ENCODE measurements at regions not wholly inside any gene's neighbourhood (a gene's known extent, or its start where the extent isn't known, plus 50 kb on each side); places are given as distances from the start of the nearest gene placed in this dataset.

DNA sequence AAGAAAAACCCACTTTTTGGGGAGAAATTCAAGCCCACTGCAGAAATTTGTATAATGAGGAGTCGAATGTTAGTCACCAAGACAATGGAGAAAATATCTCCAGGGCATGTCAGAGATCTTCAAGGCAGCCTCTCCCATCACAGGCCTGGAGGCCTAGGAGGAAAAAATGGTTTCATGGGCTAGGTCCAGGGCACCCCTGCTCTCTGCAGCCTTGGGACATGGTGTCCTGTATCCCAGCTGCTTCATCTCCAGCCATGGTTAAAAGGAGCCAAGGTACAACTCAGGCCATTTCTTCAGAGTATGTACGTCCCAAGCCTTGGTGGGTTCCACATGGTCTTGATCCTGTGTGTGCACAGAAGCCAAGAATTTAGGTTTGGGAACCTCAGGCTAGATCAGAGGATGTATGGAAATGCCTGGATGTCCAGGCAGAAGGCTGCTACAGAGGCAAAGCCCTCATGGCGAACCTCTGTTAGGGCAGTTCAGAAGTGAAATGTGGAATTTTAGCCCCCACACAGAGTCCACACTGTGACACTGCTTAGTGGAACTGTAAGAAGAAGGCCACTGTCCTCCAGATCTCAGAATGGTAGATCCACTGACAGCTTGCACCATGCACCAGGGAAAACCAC, 561.4 kb downstream of the ISL1 start:
- no peak for TF ChIP-seq POLR2A (IDR thresholded peaks at IDR 0.05; ENCODE audit: low read depth, low read length)
- no peak for TF ChIP-seq POU2F2 (IDR thresholded peaks at IDR 0.05; ENCODE audit: low read depth, low read length)
- TF ChIP-seq POLR2AphosphoS5 (IDR thresholded peaks at IDR 0.05; ENCODE audit: low read depth, low read length) = no peak
- no peak for TF ChIP-seq TAF1 (IDR thresholded peaks at IDR 0.05; ENCODE audit: low read depth, low read length)
- no peak for TF ChIP-seq SPI1 (IDR thresholded peaks at IDR 0.05; ENCODE audit: low read depth, low read length)
